Fibroblast of villous mesenchyme (primary cell): ENCODE measurements at regions not wholly inside any gene's neighbourhood (a gene's known extent, or its start where the extent isn't known, plus 50 kb on each side); places are given as distances from the start of the nearest gene placed in this dataset.
"Not testable (repeated sequence)": the region's sequence is repeated elsewhere in the genome, so short reads cannot be mapped to it uniquely, and the experiment has no call there.

Experiments used
- DNase-seq: peaks from one replicate; pipeline ENCODE4 v3.0.0-alpha.2; 2010; ENCODE audit warnings: low read depth
- H3K4me3 ChIP-seq: 2 replicates; pipeline ENCODE4 v1.5.1; 2011; ENCODE audit warnings: low read depth, mild to moderate bottlenecking, low read length
- TF ChIP-seq, protein P1 (sequence below): IDR thresholded peaks from 2 replicates; pipeline ENCODE4 v1.5.1; 2012; ENCODE audit warnings: low read depth, mild to moderate bottlenecking, low read length; ENCODE audit not compliant: insufficient read depth

DNA sequence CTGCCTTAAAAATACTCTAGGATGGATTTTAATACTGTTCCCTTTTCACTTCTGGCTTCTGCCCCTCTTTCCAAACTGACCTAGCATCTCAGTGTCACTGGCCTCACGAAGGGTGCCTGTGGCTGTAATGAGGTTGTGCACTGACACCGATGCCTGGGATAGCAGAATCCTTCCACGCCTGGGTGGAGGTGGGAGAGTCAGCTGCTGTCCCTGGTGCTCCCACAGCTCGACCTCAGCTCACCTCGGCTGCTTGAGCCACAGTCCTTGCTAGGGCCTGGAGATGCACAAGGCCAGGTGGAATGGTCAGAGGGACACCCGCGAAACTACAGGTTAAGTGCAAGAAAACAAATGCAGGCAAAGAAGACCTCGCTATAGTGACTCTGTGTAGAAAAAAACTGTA, 123.4 kb upstream of the ACBD5 start:
- DNase-seq, result no peak
- TF ChIP-seq, protein P1, sequence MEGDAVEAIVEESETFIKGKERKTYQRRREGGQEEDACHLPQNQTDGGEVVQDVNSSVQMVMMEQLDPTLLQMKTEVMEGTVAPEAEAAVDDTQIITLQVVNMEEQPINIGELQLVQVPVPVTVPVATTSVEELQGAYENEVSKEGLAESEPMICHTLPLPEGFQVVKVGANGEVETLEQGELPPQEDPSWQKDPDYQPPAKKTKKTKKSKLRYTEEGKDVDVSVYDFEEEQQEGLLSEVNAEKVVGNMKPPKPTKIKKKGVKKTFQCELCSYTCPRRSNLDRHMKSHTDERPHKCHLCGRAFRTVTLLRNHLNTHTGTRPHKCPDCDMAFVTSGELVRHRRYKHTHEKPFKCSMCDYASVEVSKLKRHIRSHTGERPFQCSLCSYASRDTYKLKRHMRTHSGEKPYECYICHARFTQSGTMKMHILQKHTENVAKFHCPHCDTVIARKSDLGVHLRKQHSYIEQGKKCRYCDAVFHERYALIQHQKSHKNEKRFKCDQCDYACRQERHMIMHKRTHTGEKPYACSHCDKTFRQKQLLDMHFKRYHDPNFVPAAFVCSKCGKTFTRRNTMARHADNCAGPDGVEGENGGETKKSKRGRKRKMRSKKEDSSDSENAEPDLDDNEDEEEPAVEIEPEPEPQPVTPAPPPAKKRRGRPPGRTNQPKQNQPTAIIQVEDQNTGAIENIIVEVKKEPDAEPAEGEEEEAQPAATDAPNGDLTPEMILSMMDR, result no peak
- H3K4me3 ChIP-seq, result no peak overlapping the region

DNA sequence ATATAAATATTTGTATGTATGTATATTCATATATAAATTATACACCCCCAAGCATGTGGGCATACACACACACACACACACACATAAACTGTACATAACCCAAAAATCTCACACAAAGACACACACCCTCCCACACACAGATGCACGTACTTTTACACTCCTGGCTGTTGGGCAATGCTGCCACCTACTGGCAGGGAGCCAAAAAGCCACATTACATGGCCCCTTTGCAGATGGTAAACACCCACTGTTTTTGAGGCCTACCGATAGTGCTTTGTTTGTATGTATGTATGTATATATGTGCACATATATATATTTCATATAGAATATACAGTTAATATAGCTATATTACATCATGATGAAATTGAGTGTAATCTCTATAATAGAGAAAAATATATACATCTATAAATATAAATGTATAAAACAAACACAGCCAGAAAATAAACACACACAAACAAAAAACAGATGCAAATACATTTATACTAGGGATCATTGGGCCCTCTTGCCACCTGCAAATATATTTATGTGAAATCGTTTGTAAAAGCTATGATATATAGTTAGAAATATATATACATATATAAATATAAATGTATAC, 120.1 kb upstream of the ACBD5 start:
- no peak overlapping the region for H3K4me3 ChIP-seq
- TF ChIP-seq, protein P1, result peak; percentile 89
- DNase-seq, result peak; percentile 73

DNA sequence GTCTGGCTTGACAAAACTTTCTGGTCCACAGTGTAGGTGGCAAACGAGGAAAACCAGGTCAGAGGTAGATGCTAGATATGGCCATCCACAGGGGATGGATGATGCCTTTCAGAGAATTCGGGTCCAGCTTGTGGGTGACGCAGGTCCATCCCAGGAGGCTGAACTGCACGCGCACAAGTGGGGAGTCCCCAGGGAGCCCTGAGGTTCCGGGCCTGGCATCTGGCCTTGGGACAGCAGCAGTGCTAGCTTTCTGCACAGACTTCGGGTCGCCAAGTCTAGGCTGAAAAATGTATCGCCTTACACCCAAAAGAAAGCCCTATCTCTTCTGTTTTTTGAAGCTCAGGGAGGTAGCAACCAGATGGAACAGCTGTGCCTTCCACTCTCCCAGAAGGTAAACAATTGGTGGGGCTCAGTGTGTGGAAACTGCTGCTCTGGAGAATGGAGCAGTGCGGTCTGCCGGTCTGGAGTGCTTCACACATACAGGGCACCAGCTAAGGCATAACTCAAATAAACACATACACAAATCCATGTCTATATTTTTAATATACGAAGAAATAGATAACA, 119.3 kb upstream of the ACBD5 start:
- DNase-seq, result no peak
- no peak overlapping the region for H3K4me3 ChIP-seq
- TF ChIP-seq, protein P1, result no peak

DNA sequence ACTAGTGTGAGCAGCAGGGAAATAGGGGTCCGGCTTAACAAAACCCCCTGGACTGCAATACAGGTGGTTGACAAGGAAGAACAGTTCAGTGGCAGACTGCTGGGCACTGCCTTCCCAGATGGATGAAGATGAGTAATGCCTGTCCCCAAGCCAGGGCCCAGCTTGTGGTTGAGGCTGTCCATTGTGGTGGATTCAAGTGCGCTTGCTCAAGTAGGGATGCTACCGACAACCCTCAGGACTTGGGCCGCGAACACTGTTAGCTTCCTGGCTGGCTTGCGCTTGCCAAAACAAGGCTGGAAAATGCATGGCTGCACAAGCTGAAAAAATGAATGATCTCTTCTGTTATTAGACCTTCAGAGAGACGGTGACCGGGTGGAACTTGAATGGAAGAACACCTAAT, 116.1 kb upstream of the ACBD5 start:
- TF ChIP-seq, protein P1, result no peak
- no peak overlapping the region for H3K4me3 ChIP-seq
- no peak for DNase-seq

DNA sequence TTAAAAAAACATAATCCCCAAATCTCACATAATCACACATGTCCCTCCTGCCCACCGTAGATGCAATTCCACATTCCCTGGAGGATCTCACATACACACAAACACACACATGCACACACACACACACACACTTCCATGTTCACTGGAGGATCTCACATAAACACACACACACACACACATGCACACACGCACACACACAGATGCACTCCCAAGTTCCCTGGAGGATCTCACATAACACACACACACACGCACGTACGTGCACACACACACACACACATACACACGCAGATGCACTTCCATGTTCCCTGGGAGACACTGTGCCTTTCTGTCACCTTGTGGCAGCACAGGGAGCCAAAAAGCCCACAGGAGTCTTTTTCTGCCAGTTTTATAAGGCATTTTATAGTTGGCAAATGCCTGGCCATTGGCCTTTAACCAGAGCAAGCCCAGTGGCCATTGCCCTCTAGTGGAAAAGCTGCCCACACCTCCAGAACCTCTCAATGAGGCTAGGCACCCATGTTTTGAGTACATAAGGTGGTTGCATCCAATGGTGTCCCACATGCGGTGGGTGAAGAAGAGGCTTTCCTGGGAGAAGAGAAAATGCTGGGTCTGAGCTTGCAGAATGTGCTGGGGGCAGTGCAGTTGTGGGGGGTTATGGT, 115.4 kb upstream of the ACBD5 start:
- TF ChIP-seq, protein P1, result no peak
- no peak overlapping the region for H3K4me3 ChIP-seq
- DNase-seq, result no peak

DNA sequence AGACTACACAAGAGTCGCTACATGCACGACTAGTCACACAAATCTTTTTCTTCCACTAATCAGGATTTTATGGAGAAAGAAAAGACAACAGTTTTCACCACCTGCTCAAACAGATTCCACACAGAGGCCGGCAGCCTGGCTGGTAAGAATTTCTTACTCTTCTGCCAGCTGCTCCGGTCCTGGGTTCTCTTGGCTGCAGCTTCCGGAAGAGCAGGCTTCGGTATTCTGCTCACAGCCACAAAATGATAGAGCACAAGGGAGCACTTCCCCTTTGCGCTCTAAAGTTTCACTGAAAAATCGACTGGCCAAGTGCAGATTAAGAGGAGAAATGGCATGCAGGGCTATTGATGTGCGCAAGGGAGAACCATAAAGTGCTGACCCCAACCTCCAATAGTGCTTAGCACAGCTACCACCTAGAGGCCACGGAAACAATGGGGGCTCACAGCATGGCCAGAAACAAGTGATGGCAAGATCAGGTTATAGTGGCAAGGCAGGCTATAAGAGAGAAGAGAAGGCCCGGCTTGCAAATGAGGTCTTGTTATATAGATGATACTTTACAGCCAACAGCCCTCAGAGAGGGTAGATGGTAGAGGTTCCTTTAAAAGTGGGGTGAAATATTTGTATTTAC, 114.2 kb upstream of the ACBD5 start:
- H3K4me3 ChIP-seq, DNase-seq: not testable (repeated sequence)

DNA sequence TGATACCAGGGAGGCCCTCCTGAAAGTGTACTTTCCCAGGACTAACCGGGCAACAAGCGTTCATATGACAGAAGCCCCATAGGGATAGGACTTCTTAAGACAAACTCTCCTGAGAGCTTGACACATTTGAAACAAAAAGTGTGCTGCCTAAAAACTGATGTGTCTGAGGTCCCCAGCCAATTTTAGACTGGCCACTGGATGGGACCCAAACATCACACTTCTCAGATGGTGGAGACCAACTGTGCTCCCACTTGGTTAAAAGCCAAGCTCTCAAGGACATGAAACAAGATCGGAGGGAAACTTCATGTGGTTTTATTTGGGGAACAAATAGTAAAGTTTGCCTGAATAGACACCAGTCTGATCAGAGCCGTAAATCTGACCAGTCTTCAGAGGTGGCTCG, 113.5 kb upstream of the ACBD5 start:
- not testable (repeated sequence) for DNase-seq, H3K4me3 ChIP-seq

DNA sequence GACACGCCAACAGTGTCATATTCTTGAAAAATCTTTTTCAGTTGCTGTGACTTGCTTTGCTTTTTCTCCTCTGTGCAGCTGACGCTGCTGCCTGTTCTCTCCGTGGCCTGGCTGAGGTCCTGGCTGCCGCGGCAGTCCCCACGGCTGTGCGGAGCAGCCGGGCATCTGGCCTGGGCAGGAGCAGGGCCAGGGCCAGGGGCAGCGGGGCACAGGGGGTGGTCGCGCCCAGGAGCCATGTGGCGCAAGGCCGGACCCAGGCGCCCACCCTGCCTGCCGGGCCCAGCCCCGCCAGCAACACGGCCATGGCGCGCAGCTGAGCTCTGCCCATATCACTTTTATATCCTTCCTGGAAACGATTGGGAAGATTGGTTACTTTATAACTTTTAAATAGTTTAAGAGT, 109.4 kb upstream of the ACBD5 start:
- TF ChIP-seq, protein P1, result no peak
- DNase-seq, result no peak
- H3K4me3 ChIP-seq, result no peak overlapping the region

DNA sequence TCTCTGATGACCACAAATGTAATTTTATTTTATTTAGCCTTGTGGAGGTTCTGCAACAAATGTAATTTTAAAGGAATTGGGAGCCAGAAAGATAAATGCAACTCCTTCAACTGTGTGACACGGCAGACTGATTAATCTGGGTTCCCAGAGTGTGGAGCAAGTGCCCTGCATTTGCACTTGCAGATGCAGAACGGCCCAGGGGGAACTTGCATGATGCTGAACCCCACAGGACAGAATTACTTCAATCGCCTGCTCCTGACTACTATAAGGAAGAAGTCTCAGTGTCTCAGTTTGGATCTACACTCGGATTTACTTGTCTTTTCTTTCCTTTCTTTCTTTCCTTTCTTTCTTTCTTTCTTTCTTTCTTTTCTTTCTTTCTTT, 107.2 kb upstream of the ACBD5 start:
- not testable (repeated sequence) for H3K4me3 ChIP-seq, DNase-seq
